Uterus (tissue), 3 donors: ENCODE measurements at regions not wholly inside any gene's neighbourhood (a gene's known extent, or its start where the extent isn't known, plus 50 kb on each side); places are given as distances from the start of the nearest gene placed in this dataset.

Source experiments
- DNase-seq, 2 donors: peaks; one replicate each; pipeline ENCODE4 v3.0.0-alpha.2; 2019 to 2020
- H3K27ac ChIP-seq, 2 donors: fragments of 200-600 bp; sonication (generic); 1 replicate in 1 of 2; 2 replicates in 1 of 2; pipeline ENCODE4 v1.5.1; 2016 to 2018
- H3K27me3 ChIP-seq, 2 donors: fragments of 200-600 bp; sonication (generic); one replicate each; pipeline ENCODE4 v1.5.1; 2018 to 2019; ENCODE audit warnings: control low read depth in 1 of 2
- H3K36me3 ChIP-seq, 2 donors: fragments of 200-600 bp; sonication (generic); one replicate each; pipeline ENCODE4 v1.5.1; 2019; ENCODE audit warnings: control low read depth in 1 of 2
- H3K4me1 ChIP-seq, 2 donors: fragments of 200-600 bp; sonication (generic); one replicate each; pipeline ENCODE4 v1.5.1; 2018 to 2019; ENCODE audit warnings: control low read depth in 1 of 2
- H3K4me3 ChIP-seq, 2 donors: fragments of 200-600 bp; sonication (generic); 1 replicate in 1 of 2; 2 replicates in 1 of 2; pipeline ENCODE4 v1.5.1; 2018 to 2019; ENCODE audit warnings: mild to moderate bottlenecking in 1 of 2
- H3K9me3 ChIP-seq, 2 donors: fragments of 200-600 bp; sonication (generic); one replicate each; pipeline ENCODE4 v1.5.1; 2019; ENCODE audit warnings: control low read depth in 1 of 2
- CTCF ChIP-seq, 4 experiments: fragments of 200-600 bp in 2 of 4; fragments of 450-650 bp in 2 of 4; sonication (generic) in 2 of 4; IDR thresholded peaks; one replicate each; pipeline ENCODE4 v1.5.1; 2016 to 2019; ENCODE audit warnings: antibody characterized with exemption in 4 of 4, mild to moderate bottlenecking in 2 of 4, moderate library complexity in 1 of 4
- POLR2A ChIP-seq, 2 donors: fragments of 450-650 bp; IDR thresholded peaks; one replicate each; pipeline ENCODE4 v1.6.1; 2016; ENCODE audit warnings: antibody characterized with exemption in 2 of 2, mild to moderate bottlenecking in 1 of 2, moderate library complexity in 1 of 2
- intact Hi-C: fragments of 100-400 bp; cut with DNase I; formaldehyde crosslinking; loops from one replicate; pipeline ENCODE4 v1.15.1; 2023; ENCODE audit warnings: low total_unique reads
- donor health status: DM: yes; HTN: yes; CAD: no.

- H3K27me3 ChIP-seq: no peaks in the 10 kb centered on the region
- H3K4me1 ChIP-seq: no peaks in the 10 kb centered on the region
- H3K9me3 ChIP-seq: peaks cover 0 to under 1% of the 10 kb centered on the region in 2 donors
- H3K4me3 ChIP-seq: no peak overlapping the region
- DNase-seq: no peak
- no peaks in the 10 kb centered on the region for H3K36me3 ChIP-seq
- intact Hi-C loops: no loop called here
- no peak for TF ChIP-seq POLR2A (IDR thresholded peaks at IDR 0.05)
- no peak for TF ChIP-seq CTCF (IDR thresholded peaks at IDR 0.05)
- no peak overlapping the region for H3K27ac ChIP-seq
These were observed 91.1 kb downstream of the PTPRS start for GRCh38 chr19:5249526-5249925.

GRCh38 chr19:5247957-5248705 is 92.5 kb downstream of the PTPRS start:
- Histone ChIP-seq H3K36me3 (no peaks in the 10 kb centered on the region), H3K9me3 (no peaks in the 10 kb centered on the region), H3K27me3 (no peaks in the 10 kb centered on the region), H3K4me1 (no peaks in the 10 kb centered on the region), H3K4me3 (no peak overlapping the region), H3K27ac (no peak overlapping the region)
- no peak for TF ChIP-seq POLR2A (IDR thresholded peaks at IDR 0.05)
- no peak for TF ChIP-seq CTCF (IDR thresholded peaks at IDR 0.05)
- intact Hi-C loops: no loop called here
- no peak for DNase-seq

- no peak overlapping the region for H3K27ac ChIP-seq
- intact Hi-C loops: no loop called here
- no peaks in the 10 kb centered on the region for H3K27me3 ChIP-seq
- H3K4me1 ChIP-seq: no peaks in the 10 kb centered on the region
- TF ChIP-seq POLR2A (IDR thresholded peaks at IDR 0.05): no peak
- no peak for TF ChIP-seq CTCF (IDR thresholded peaks at IDR 0.05)
- H3K36me3 ChIP-seq: no peaks in the 10 kb centered on the region
- DNase-seq: no peak
- H3K4me3 ChIP-seq: no peak overlapping the region
- no peaks in the 10 kb centered on the region for H3K9me3 ChIP-seq
These were observed 94.0 kb downstream of the PTPRS start for GRCh38 chr19:5246554-5247155.

GRCh38 chr19:5245631-5246553 is 94.7 kb downstream of the PTPRS start:
- Histone ChIP-seq H3K4me1 (no peaks in the 10 kb centered on the region), H3K27me3 (no peaks in the 10 kb centered on the region), H3K36me3 (no peaks in the 10 kb centered on the region), H3K27ac (no peak overlapping the region), H3K4me3 (no peak overlapping the region), H3K9me3 (no peaks in the 10 kb centered on the region)
- TF ChIP-seq CTCF (IDR thresholded peaks at IDR 0.05) (no peak), POLR2A (IDR thresholded peaks at IDR 0.05) (no peak)
- intact Hi-C loops: no loop called here
- no peak for DNase-seq
